SJCRH30 (cell line): ENCODE measurements at regions not wholly inside any gene's neighbourhood (a gene's known extent, or its start where the extent isn't known, plus 50 kb on each side); places are given as distances from the start of the nearest gene placed in this dataset.
"Not testable (repeated sequence)": the region's sequence is repeated elsewhere in the genome, so short reads cannot be mapped to it uniquely, and the experiment has no call there.

ENCODE experiments used
- DNase-seq, 2 experiments: peaks; one replicate each; pipeline ENCODE4 v3.0.0-alpha.2; 2015 to 2020
- H3K27ac ChIP-seq: fragments of 250-450 bp; sonication (Bioruptor Pico); 2 replicates; pipeline ENCODE4 v1.5.1; 2020; ENCODE audit warnings: mild to moderate bottlenecking, moderate library complexity
- H3K27me3 ChIP-seq: fragments of 250-450 bp; sonication (Bioruptor Pico); 2 replicates; pipeline ENCODE4 v1.5.1; 2020; ENCODE audit warnings: mild to moderate bottlenecking, moderate library complexity
- H3K36me3 ChIP-seq: fragments of 250-450 bp; sonication (Bioruptor Pico); 2 replicates; pipeline ENCODE4 v1.5.1; 2020; ENCODE audit warnings: mild to moderate bottlenecking, moderate library complexity
- H3K4me1 ChIP-seq: fragments of 250-450 bp; sonication (Bioruptor Pico); 2 replicates; pipeline ENCODE4 v1.5.1; 2020; ENCODE audit warnings: mild to moderate bottlenecking, moderate library complexity
- H3K4me3 ChIP-seq: fragments of 250-450 bp; sonication (Bioruptor Pico); 2 replicates; pipeline ENCODE4 v1.5.1; 2020; ENCODE audit warnings: mild to moderate bottlenecking, moderate library complexity
- H3K9me3 ChIP-seq: fragments of 250-450 bp; sonication (Bioruptor Pico); replicated peaks from 2 replicates; pipeline ENCODE4 v1.5.1; 2020; ENCODE audit warnings: mild to moderate bottlenecking, moderate library complexity

- Histone ChIP-seq H3K9me3 (no peaks in the 10 kb centered on the region; the same call in 1 of the 2 replicates), H3K4me1 (peaks cover 37% of the 10 kb centered on the region), H3K27me3 (no peaks in the 10 kb centered on the region), H3K27ac (no peak overlapping the region), H3K4me3 (no peak overlapping the region), H3K36me3 (no peaks in the 10 kb centered on the region)
- peak in 1 of 2 experiments; percentile 5 for DNase-seq
Measured at GRCh38 chr9:22210262-22210661, 201.2 kb upstream of the CDKN2B start.

- H3K4me1 ChIP-seq = peaks cover 37% of the 10 kb centered on the region
- H3K9me3 ChIP-seq = no peaks in the 10 kb centered on the region; the same call in 1 of the 2 replicates
Measured at GRCh38 chr9:22210936-22211335, 201.8 kb upstream of the CDKN2B start.

GRCh38 chr9:22211588-22212360 lies 202.7 kb upstream of the CDKN2B start:
- Histone ChIP-seq H3K36me3 (no peaks in the 10 kb centered on the region), H3K4me3 (peak overlapping the region; percentile 16; the same call in 1 of the 2 replicates), H3K4me1 (peaks cover 44% of the 10 kb centered on the region), H3K27ac (peak overlapping the region; percentile 73), H3K9me3 (no peaks in the 10 kb centered on the region; the same call in 1 of the 2 replicates), H3K27me3 (no peaks in the 10 kb centered on the region)
- peak; percentile 66 to 88 for DNase-seq

More at GRCh38 chr9:22210936-22211335, 201.8 kb upstream of the CDKN2B start:
- Histone ChIP-seq H3K27ac (peak overlapping the region; percentile 73), H3K4me3 (no peak overlapping the region), H3K27me3 (no peaks in the 10 kb centered on the region), H3K36me3 (no peaks in the 10 kb centered on the region)
- no peak for DNase-seq

- Histone ChIP-seq H3K4me3 (no peak overlapping the region), H3K27ac (no peak overlapping the region), H3K27me3 (no peaks in the 10 kb centered on the region), H3K4me1 (peaks cover 48% of the 10 kb centered on the region), H3K9me3 (peaks cover 3% of the 10 kb centered on the region; the same call in 1 of the 2 replicates), H3K36me3 (no peaks in the 10 kb centered on the region)
- no peak for DNase-seq
Measured at GRCh38 chr9:22214021-22214420, 204.9 kb upstream of the CDKN2B start.

GRCh38 chr9:22214497-22215031 lies 205.5 kb upstream of the CDKN2B start:
- peaks cover 42% of the 10 kb centered on the region for H3K4me1 ChIP-seq
- H3K27ac ChIP-seq = no peak overlapping the region

GRCh38 chr9:22215521-22215920 lies 206.4 kb upstream of the CDKN2B start:
- no peak overlapping the region for H3K4me3 ChIP-seq
- DNase-seq = no peak
- no peak overlapping the region for H3K27ac ChIP-seq
- H3K36me3 ChIP-seq = no peaks in the 10 kb centered on the region
- H3K4me1 ChIP-seq = peaks cover 37% of the 10 kb centered on the region
- peaks cover 3% of the 10 kb centered on the region; the same call in 1 of the 2 replicates for H3K9me3 ChIP-seq
- H3K27me3 ChIP-seq = no peaks in the 10 kb centered on the region

More at GRCh38 chr9:22214497-22215031, 205.5 kb upstream of the CDKN2B start:
- H3K36me3 ChIP-seq = no peaks in the 10 kb centered on the region
- peak in 1 of 2 experiments; percentile 12 for DNase-seq
- no peaks in the 10 kb centered on the region for H3K27me3 ChIP-seq
- H3K4me3 ChIP-seq = no peak overlapping the region
- peaks cover 3% of the 10 kb centered on the region; the same call in 1 of the 2 replicates for H3K9me3 ChIP-seq

- 0 out of 2 replicates have a peak overlapping the region, but pooled peaks have one; percentile 3 for H3K27ac ChIP-seq
- DNase-seq = peak; percentile 55 to 65
Measured at GRCh38 chr9:22216730-22217172, 207.6 kb upstream of the CDKN2B start.

GRCh38 chr9:22217254-22217653 lies 208.1 kb upstream of the CDKN2B start:
- no peak overlapping the region for H3K27ac ChIP-seq
- no peak overlapping the region for H3K4me3 ChIP-seq
- peaks cover 23% of the 10 kb centered on the region for H3K4me1 ChIP-seq
- 0 out of 2 replicates have a peak, but pooled peaks cover 3% of the 10 kb centered on the region for H3K9me3 ChIP-seq
- no peaks in the 10 kb centered on the region for H3K27me3 ChIP-seq
- no peak for DNase-seq
- H3K36me3 ChIP-seq = no peaks in the 10 kb centered on the region

More at GRCh38 chr9:22216730-22217172, 207.6 kb upstream of the CDKN2B start:
- Histone ChIP-seq H3K36me3 (no peaks in the 10 kb centered on the region), H3K27me3 (no peaks in the 10 kb centered on the region), H3K4me1 (peaks cover 27% of the 10 kb centered on the region), H3K9me3 (0 out of 2 replicates have a peak, but pooled peaks cover 3% of the 10 kb centered on the region), H3K4me3 (no peak overlapping the region)

GRCh38 chr9:22225856-22226255 lies 216.8 kb upstream of the CDKN2B start:
- not testable (repeated sequence) for H3K4me3 ChIP-seq, H3K9me3 ChIP-seq, H3K27ac ChIP-seq, H3K27me3 ChIP-seq, H3K36me3 ChIP-seq, H3K4me1 ChIP-seq, DNase-seq

- H3K4me3 ChIP-seq = no peak overlapping the region
- H3K9me3 ChIP-seq = peaks cover 3% of the 10 kb centered on the region
- no peak for DNase-seq
- no peaks in the 10 kb centered on the region for H3K27me3 ChIP-seq
- no peaks in the 10 kb centered on the region for H3K4me1 ChIP-seq
- no peak overlapping the region for H3K27ac ChIP-seq
- no peaks in the 10 kb centered on the region for H3K36me3 ChIP-seq
Measured at GRCh38 chr9:22227986-22228385, 218.6 kb upstream of the DMRTA1 start.

- Histone ChIP-seq H3K27me3 (no peaks in the 10 kb centered on the region), H3K27ac (no peak overlapping the region), H3K4me3 (no peak overlapping the region), H3K4me1 (no peaks in the 10 kb centered on the region), H3K36me3 (no peaks in the 10 kb centered on the region), H3K9me3 (peaks cover 3% of the 10 kb centered on the region)
- DNase-seq = no peak
Measured at GRCh38 chr9:22228542-22228941, 218.1 kb upstream of the DMRTA1 start.

GRCh38 chr9:22229069-22229468 lies 217.6 kb upstream of the DMRTA1 start:
- peak in 1 of 2 experiments; percentile 14 for DNase-seq
- no peaks in the 10 kb centered on the region for H3K27me3 ChIP-seq
- H3K9me3 ChIP-seq = peaks cover 3% of the 10 kb centered on the region; the same call in 1 of the 2 replicates
- H3K4me3 ChIP-seq = no peak overlapping the region
- no peaks in the 10 kb centered on the region for H3K4me1 ChIP-seq
- H3K36me3 ChIP-seq = no peaks in the 10 kb centered on the region
- H3K27ac ChIP-seq = no peak overlapping the region

- H3K36me3 ChIP-seq, DNase-seq, H3K4me3 ChIP-seq, H3K4me1 ChIP-seq, H3K9me3 ChIP-seq, H3K27ac ChIP-seq, H3K27me3 ChIP-seq: not testable (repeated sequence)
Measured at GRCh38 chr9:22231309-22231708, 215.3 kb upstream of the DMRTA1 start.

GRCh38 chr9:22232971-22233370 lies 213.7 kb upstream of the DMRTA1 start:
- H3K27me3 ChIP-seq = no peaks in the 10 kb centered on the region
- no peak for DNase-seq
- peaks cover 4% of the 10 kb centered on the region; the same call in 1 of the 2 replicates for H3K4me1 ChIP-seq
- H3K9me3 ChIP-seq = 0 out of 2 replicates have a peak, but pooled peaks cover 3% of the 10 kb centered on the region
- H3K4me3 ChIP-seq = no peak overlapping the region
- H3K27ac ChIP-seq = no peak overlapping the region
- H3K36me3 ChIP-seq = no peaks in the 10 kb centered on the region
